Heart left ventricle (tissue), 13 donors: ENCODE measurements at regions not wholly inside any gene's neighbourhood (a gene's known extent, or its start where the extent isn't known, plus 50 kb on each side); places are given as distances from the start of the nearest gene placed in this dataset.

ENCODE experiments used
- CTCF ChIP-seq, 12 donors: fragments of 200-600 bp; sonication (generic) in 4 of 12; IDR thresholded peaks; one replicate each; pipeline versions ENCODE4 v1.5.0 to v1.8.0; 2018 to 2022; ENCODE audit warnings: antibody characterized with exemption in 12 of 12, mild to moderate bottlenecking in 5 of 12
- POLR2A ChIP-seq, 2 donors: fragments of 450-650 bp; IDR thresholded peaks; one replicate each; pipeline ENCODE4 v1.6.1; 2017; ENCODE audit warnings: antibody characterized with exemption in 2 of 2, mild to moderate bottlenecking in 2 of 2, moderate library complexity in 2 of 2
- donor health status: ischemic (EF 13 %, LVEDD 7.1; RV severe dilation, severe dysfunction).
- donor health status: DM: no; HTN: yes; CAD: no.
- donor health status: DM: no; HTN: no; CAD: no.
- donor health status: ischemic (EF 25% LVEDD 6.9; RV normal size, moderate dysfunction).
- donor health status: ischemic (EF 25% LVEDD 5.7; RV mildly dilated, moderate dysfunction).
- donor health status: ischemic (EF 35%, LVEDD 5.7; RV mildly dilated, moderate dysfunction).
- donor health status: nonischemic (EF 11% LVEDD 7.7; RV severe dilation, severe dysfunction).
- donor health status: DM: yes; HTN: yes; CAD: no.
- donor health status: PGD.
- donor health status: ischemic (EF 29% LVEDD 5.4; RV normal size, mild dysfunction).
- donor health status: nonischemic (EF 23%, LVEDD 6.1; RV moderate dilation, normal function).

- TF ChIP-seq POLR2A (IDR thresholded peaks at IDR 0.05) (no peak), CTCF (IDR thresholded peaks at IDR 0.05) (no peak)
Observed at GRCh38 chr12:68414988-68415387, 82.8 kb upstream of the MDM1 start.
